ENCODE measurements at regions not wholly inside any gene's neighbourhood (a gene's known extent, or its start where the extent isn't known, plus 50 kb on each side); places are given as distances from the start of the nearest gene placed in this dataset.

- TF ChIP-seq, protein P1, sequence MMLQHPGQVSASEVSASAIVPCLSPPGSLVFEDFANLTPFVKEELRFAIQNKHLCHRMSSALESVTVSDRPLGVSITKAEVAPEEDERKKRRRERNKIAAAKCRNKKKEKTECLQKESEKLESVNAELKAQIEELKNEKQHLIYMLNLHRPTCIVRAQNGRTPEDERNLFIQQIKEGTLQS (CRISPR knock-in tag; conservative IDR thresholded peaks at IDR 0.05): no peak
- TF ChIP-seq, protein P2, sequence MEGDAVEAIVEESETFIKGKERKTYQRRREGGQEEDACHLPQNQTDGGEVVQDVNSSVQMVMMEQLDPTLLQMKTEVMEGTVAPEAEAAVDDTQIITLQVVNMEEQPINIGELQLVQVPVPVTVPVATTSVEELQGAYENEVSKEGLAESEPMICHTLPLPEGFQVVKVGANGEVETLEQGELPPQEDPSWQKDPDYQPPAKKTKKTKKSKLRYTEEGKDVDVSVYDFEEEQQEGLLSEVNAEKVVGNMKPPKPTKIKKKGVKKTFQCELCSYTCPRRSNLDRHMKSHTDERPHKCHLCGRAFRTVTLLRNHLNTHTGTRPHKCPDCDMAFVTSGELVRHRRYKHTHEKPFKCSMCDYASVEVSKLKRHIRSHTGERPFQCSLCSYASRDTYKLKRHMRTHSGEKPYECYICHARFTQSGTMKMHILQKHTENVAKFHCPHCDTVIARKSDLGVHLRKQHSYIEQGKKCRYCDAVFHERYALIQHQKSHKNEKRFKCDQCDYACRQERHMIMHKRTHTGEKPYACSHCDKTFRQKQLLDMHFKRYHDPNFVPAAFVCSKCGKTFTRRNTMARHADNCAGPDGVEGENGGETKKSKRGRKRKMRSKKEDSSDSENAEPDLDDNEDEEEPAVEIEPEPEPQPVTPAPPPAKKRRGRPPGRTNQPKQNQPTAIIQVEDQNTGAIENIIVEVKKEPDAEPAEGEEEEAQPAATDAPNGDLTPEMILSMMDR (IDR thresholded peaks at IDR 0.05): no peak
- no peak for TF ChIP-seq ZBTB21 (CRISPR knock-in tag; IDR thresholded peaks at IDR 0.05; ENCODE audit: borderline replicate concordance)
- no peak for TF ChIP-seq TEAD1 (CRISPR knock-in tag; IDR thresholded peaks at IDR 0.05)
- TF ChIP-seq SP1 (CRISPR knock-in tag; conservative IDR thresholded peaks at IDR 0.05): no peak
- TF ChIP-seq, protein P3, sequence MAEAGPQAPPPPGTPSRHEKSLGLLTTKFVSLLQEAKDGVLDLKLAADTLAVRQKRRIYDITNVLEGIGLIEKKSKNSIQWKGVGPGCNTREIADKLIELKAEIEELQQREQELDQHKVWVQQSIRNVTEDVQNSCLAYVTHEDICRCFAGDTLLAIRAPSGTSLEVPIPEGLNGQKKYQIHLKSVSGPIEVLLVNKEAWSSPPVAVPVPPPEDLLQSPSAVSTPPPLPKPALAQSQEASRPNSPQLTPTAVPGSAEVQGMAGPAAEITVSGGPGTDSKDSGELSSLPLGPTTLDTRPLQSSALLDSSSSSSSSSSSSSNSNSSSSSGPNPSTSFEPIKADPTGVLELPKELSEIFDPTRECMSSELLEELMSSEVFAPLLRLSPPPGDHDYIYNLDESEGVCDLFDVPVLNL (CRISPR knock-in tag; IDR thresholded peaks at IDR 0.05; ENCODE audit: borderline replicate concordance, low read depth): no peak
- TF ChIP-seq, protein P4, sequence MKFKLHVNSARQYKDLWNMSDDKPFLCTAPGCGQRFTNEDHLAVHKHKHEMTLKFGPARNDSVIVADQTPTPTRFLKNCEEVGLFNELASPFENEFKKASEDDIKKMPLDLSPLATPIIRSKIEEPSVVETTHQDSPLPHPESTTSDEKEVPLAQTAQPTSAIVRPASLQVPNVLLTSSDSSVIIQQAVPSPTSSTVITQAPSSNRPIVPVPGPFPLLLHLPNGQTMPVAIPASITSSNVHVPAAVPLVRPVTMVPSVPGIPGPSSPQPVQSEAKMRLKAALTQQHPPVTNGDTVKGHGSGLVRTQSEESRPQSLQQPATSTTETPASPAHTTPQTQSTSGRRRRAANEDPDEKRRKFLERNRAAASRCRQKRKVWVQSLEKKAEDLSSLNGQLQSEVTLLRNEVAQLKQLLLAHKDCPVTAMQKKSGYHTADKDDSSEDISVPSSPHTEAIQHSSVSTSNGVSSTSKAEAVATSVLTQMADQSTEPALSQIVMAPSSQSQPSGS (CRISPR knock-in tag; IDR thresholded peaks at IDR 0.05; ENCODE audit: borderline replicate concordance, low read depth): no peak
- TF ChIP-seq CREB1 (CRISPR knock-in tag; IDR thresholded peaks at IDR 0.05): no peak
- TF ChIP-seq MLX (CRISPR knock-in tag; IDR thresholded peaks at IDR 0.05): no peak
- no peak for TF ChIP-seq RELA (CRISPR knock-in tag; IDR thresholded peaks at IDR 0.05; ENCODE audit: borderline replicate concordance)
- no peak for TF ChIP-seq ZNF121 (CRISPR knock-in tag; IDR thresholded peaks at IDR 0.05)
- TF ChIP-seq, protein P5, sequence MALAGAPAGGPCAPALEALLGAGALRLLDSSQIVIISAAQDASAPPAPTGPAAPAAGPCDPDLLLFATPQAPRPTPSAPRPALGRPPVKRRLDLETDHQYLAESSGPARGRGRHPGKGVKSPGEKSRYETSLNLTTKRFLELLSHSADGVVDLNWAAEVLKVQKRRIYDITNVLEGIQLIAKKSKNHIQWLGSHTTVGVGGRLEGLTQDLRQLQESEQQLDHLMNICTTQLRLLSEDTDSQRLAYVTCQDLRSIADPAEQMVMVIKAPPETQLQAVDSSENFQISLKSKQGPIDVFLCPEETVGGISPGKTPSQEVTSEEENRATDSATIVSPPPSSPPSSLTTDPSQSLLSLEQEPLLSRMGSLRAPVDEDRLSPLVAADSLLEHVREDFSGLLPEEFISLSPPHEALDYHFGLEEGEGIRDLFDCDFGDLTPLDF (CRISPR knock-in tag; IDR thresholded peaks at IDR 0.05): no peak
These were observed 201.5 kb upstream of the TNRC6C start for GRCh38 chr17:77756846-77757560.

Measured in WTC11 (cell line).